Keratinocyte (primary cell): ENCODE measurements at regions not wholly inside any gene's neighbourhood (a gene's known extent, or its start where the extent isn't known, plus 50 kb on each side); places are given as distances from the start of the nearest gene placed in this dataset.

Experiments
- EZH2 ChIP-seq: IDR thresholded peaks from one replicate; pipeline ENCODE4 v1.6.1; 2012; ENCODE audit warnings: inconsistent platforms, mild to moderate bottlenecking, low read length, moderate library complexity
- TF ChIP-seq, protein P1 (sequence below), 3 experiments: IDR thresholded peaks in 1 of 3; conservative IDR thresholded peaks in 1 of 3; optimal IDR thresholded peaks in 1 of 3; 2 replicates in 2 of 3; 3 replicates in 1 of 3; pipeline versions ENCODE3 to v1.5.1; 2011; ENCODE audit warnings: low read length in 3 of 3, mild to moderate bottlenecking in 3 of 3, moderate library complexity in 2 of 3, control low read depth in 1 of 3, inconsistent platforms in 1 of 3; ENCODE audit not compliant: insufficient read depth in 2 of 3; ENCODE audit errors: extremely low read depth in 1 of 3

GRCh38 chr13:62595976-62596375, 1180.3 kb upstream of the PCDH20 start:
- TF ChIP-seq, protein P1, sequence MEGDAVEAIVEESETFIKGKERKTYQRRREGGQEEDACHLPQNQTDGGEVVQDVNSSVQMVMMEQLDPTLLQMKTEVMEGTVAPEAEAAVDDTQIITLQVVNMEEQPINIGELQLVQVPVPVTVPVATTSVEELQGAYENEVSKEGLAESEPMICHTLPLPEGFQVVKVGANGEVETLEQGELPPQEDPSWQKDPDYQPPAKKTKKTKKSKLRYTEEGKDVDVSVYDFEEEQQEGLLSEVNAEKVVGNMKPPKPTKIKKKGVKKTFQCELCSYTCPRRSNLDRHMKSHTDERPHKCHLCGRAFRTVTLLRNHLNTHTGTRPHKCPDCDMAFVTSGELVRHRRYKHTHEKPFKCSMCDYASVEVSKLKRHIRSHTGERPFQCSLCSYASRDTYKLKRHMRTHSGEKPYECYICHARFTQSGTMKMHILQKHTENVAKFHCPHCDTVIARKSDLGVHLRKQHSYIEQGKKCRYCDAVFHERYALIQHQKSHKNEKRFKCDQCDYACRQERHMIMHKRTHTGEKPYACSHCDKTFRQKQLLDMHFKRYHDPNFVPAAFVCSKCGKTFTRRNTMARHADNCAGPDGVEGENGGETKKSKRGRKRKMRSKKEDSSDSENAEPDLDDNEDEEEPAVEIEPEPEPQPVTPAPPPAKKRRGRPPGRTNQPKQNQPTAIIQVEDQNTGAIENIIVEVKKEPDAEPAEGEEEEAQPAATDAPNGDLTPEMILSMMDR (optimal IDR thresholded peaks at IDR 0.05 in 1 of 3, IDR thresholded peaks at IDR 0.05 in 1 of 3, conservative IDR thresholded peaks at IDR 0.05 in 1 of 3; ENCODE audit: extremely low read depth in 1 of 3, insufficient read depth in 2 of 3, low read length in 3 of 3) = no peak
- no peak for TF ChIP-seq EZH2
